ENCODE measurements at regions not wholly inside any gene's neighbourhood (a gene's known extent, or its start where the extent isn't known, plus 50 kb on each side); places are given as distances from the start of the nearest gene placed in this dataset.

GRCh38 chr2:11980809-11981208 is 234.4 kb downstream of the LPIN1 start:
- no peak for TF ChIP-seq CTCF (IDR thresholded peaks at IDR 0.05; ENCODE audit: insufficient read depth, low read depth, low read length, missing control alignments)
- no peak for DNase-seq (ENCODE audit: low read depth)
- H3K4me3 ChIP-seq (ENCODE audit: low read length) = no peak overlapping the region

- TF ChIP-seq CTCF (IDR thresholded peaks at IDR 0.05; ENCODE audit: insufficient read depth, low read depth, low read length, missing control alignments) = no peak
- DNase-seq (ENCODE audit: low read depth) = no peak
- no peak overlapping the region for H3K4me3 ChIP-seq (ENCODE audit: low read length)
These were observed 237.0 kb downstream of the LPIN1 start for GRCh38 chr2:11983401-11983800.

GRCh38 chr2:11983870-11984269 is 237.4 kb downstream of the LPIN1 start:
- no peak overlapping the region for H3K4me3 ChIP-seq (ENCODE audit: low read length)
- DNase-seq (ENCODE audit: low read depth) = no peak
- TF ChIP-seq CTCF (IDR thresholded peaks at IDR 0.05; ENCODE audit: insufficient read depth, low read depth, low read length, missing control alignments) = no peak

- no peak for DNase-seq (ENCODE audit: low read depth)
- no peak overlapping the region for H3K4me3 ChIP-seq (ENCODE audit: low read length)
- TF ChIP-seq CTCF (IDR thresholded peaks at IDR 0.05; ENCODE audit: insufficient read depth, low read depth, low read length, missing control alignments) = no peak
These were observed 238.1 kb downstream of the LPIN1 start for GRCh38 chr2:11984316-11985158.

- TF ChIP-seq CTCF (IDR thresholded peaks at IDR 0.05; ENCODE audit: insufficient read depth, low read depth, low read length, missing control alignments) = no peak
These were observed 239.6 kb downstream of the LPIN1 start for GRCh38 chr2:11985817-11986566.

GRCh38 chr2:11987151-11987550 is 240.7 kb downstream of the LPIN1 start:
- DNase-seq (ENCODE audit: low read depth) = no peak
- no peak for TF ChIP-seq CTCF (IDR thresholded peaks at IDR 0.05; ENCODE audit: insufficient read depth, low read depth, low read length, missing control alignments)
- H3K4me3 ChIP-seq (ENCODE audit: low read length) = no peak overlapping the region

More at GRCh38 chr2:11985817-11986566, 239.6 kb downstream of the LPIN1 start:
- H3K4me3 ChIP-seq (ENCODE audit: low read length) = no peak overlapping the region
- no peak for DNase-seq (ENCODE audit: low read depth)
